Forelimb muscle (tissue), 1 donor: ENCODE measurements at regions not wholly inside any gene's neighbourhood (a gene's known extent, or its start where the extent isn't known, plus 50 kb on each side); places are given as distances from the start of the nearest gene placed in this dataset.

Experiments used
- DNase-seq: peaks from one replicate; pipeline ENCODE4 v3.0.0-alpha.2; 2013; ENCODE audit warnings: low read depth

- DNase-seq = no peak
Observed at GRCh38 chr11:104594228-104594958, 303.9 kb downstream of the CASP12 start.

GRCh38 chr11:104588970-104589369, 309.3 kb downstream of the CASP12 start:
- DNase-seq = no peak

- DNase-seq = no peak
Observed at GRCh38 chr11:104588446-104588845, 309.8 kb downstream of the CASP12 start.

- DNase-seq = no peak
Observed at GRCh38 chr11:104584823-104585222, 313.4 kb downstream of the CASP12 start.

- no peak for DNase-seq
Observed at GRCh38 chr11:104583857-104584256, 314.4 kb downstream of the CASP12 start.

GRCh38 chr11:104582431-104582830, 315.8 kb downstream of the CASP12 start:
- no peak for DNase-seq

GRCh38 chr11:104581246-104581980, 316.8 kb downstream of the CASP12 start:
- DNase-seq = no peak

- DNase-seq = no peak
Observed at GRCh38 chr11:104573441-104573990, 324.7 kb downstream of the CASP12 start.

GRCh38 chr11:104572279-104572678, 326.0 kb downstream of the CASP12 start:
- DNase-seq = no peak

- DNase-seq = no peak
Observed at GRCh38 chr11:104570078-104570701, 328.1 kb downstream of the CASP12 start.

- no peak for DNase-seq
Observed at GRCh38 chr11:104565583-104565961, 332.7 kb downstream of the CASP12 start.

- DNase-seq = no peak
Observed at GRCh38 chr11:104564921-104565582, 333.2 kb downstream of the CASP12 start.

- no peak for DNase-seq
Observed at GRCh38 chr11:104556606-104557301, 341.5 kb downstream of the CASP12 start.

GRCh38 chr11:104549019-104549418, 349.2 kb downstream of the CASP12 start:
- no peak for DNase-seq

- no peak for DNase-seq
Observed at GRCh38 chr11:104547996-104548661, 350.1 kb downstream of the CASP12 start.

- DNase-seq = no peak
Observed at GRCh38 chr11:104546501-104546900, 351.8 kb downstream of the CASP12 start.

GRCh38 chr11:104541701-104542100, 356.6 kb downstream of the CASP12 start:
- no peak for DNase-seq

- no peak for DNase-seq
Observed at GRCh38 chr11:104538313-104538712, 359.9 kb downstream of the CASP12 start.

GRCh38 chr11:104534278-104534677, 364.0 kb downstream of the CASP12 start:
- DNase-seq = no peak

- no peak for DNase-seq
Observed at GRCh38 chr11:104531894-104532293, 366.4 kb downstream of the CASP12 start.

- no peak for DNase-seq
Observed at GRCh38 chr11:104531075-104531474, 367.1 kb upstream of the PDGFD start.
